ENCODE measurements at regions not wholly inside any gene's neighbourhood (a gene's known extent, or its start where the extent isn't known, plus 50 kb on each side); places are given as distances from the start of the nearest gene placed in this dataset.

- TF ChIP-seq CTCF (IDR thresholded peaks at IDR 0.05): no peak
- H3K9me3 ChIP-seq: no peaks in the 10 kb centered on the region
- intact Hi-C loops (cut with DNase I; ENCODE audit: low total_unique reads): no loop called here
Measured at GRCh38 chr13:78036841-78037240, 118.2 kb upstream of the EDNRB start.

GRCh38 chr13:78035500-78035899 lies 116.9 kb upstream of the EDNRB start:
- no peak for DNase-seq
- Histone ChIP-seq H3K27ac (no peak overlapping the region), H3K4me1 (no peaks in the 10 kb centered on the region), H3K4me3 (no peak overlapping the region), H3K36me3 (ENCODE audit: low read depth, missing control alignments) (no peaks in the 10 kb centered on the region), H3K27me3 (no peaks in the 10 kb centered on the region), H3K9me3 (no peaks in the 10 kb centered on the region)
- 80 to 83% methylated on average over 1 of the region's 1 CpG for WGBS, 2 donors
- no peak for TF ChIP-seq CTCF (IDR thresholded peaks at IDR 0.05)
- TF ChIP-seq POLR2A (IDR thresholded peaks at IDR 0.05): no peak
- intact Hi-C loops (cut with DNase I; ENCODE audit: low total_unique reads): no loop called here

More at GRCh38 chr13:78036841-78037240, 118.2 kb upstream of the EDNRB start:
- no peak overlapping the region for H3K4me3 ChIP-seq
- no peaks in the 10 kb centered on the region for H3K36me3 ChIP-seq (ENCODE audit: low read depth, missing control alignments)
- no peaks in the 10 kb centered on the region for H3K27me3 ChIP-seq
- no peak overlapping the region for H3K27ac ChIP-seq
- DNase-seq: no peak
- H3K4me1 ChIP-seq: no peaks in the 10 kb centered on the region

- TF ChIP-seq POLR2A (IDR thresholded peaks at IDR 0.05) (no peak), CTCF (IDR thresholded peaks at IDR 0.05) (no peak)
- intact Hi-C loops (cut with DNase I; ENCODE audit: low total_unique reads): no loop called here
- Histone ChIP-seq H3K9me3 (no peaks in the 10 kb centered on the region), H3K4me1 (no peaks in the 10 kb centered on the region), H3K36me3 (ENCODE audit: low read depth, missing control alignments) (no peaks in the 10 kb centered on the region), H3K27ac (no peak overlapping the region), H3K4me3 (no peak overlapping the region), H3K27me3 (no peaks in the 10 kb centered on the region)
- 87 to 88% methylated on average over 3 of the region's 3 CpGs for WGBS, 2 donors
- DNase-seq: no peak
Measured at GRCh38 chr13:78033509-78033908, 114.9 kb upstream of the EDNRB start.

- no peak for DNase-seq
- TF ChIP-seq CTCF (IDR thresholded peaks at IDR 0.05) (no peak), POLR2A (IDR thresholded peaks at IDR 0.05) (no peak)
Measured at GRCh38 chr13:78032132-78032531, 113.5 kb upstream of the EDNRB start.

GRCh38 chr13:78030341-78030896 lies 111.8 kb upstream of the EDNRB start:
- 81 to 87% methylated on average over 2 of the region's 2 CpGs for WGBS, 2 donors
- TF ChIP-seq CTCF (IDR thresholded peaks at IDR 0.05): no peak
- no peak for TF ChIP-seq POLR2A (IDR thresholded peaks at IDR 0.05)
- intact Hi-C loops (cut with DNase I; ENCODE audit: low total_unique reads): no loop called here

More at GRCh38 chr13:78032132-78032531, 113.5 kb upstream of the EDNRB start:
- no peak overlapping the region for H3K4me3 ChIP-seq
- H3K36me3 ChIP-seq (ENCODE audit: low read depth, missing control alignments): no peaks in the 10 kb centered on the region
- intact Hi-C loops (cut with DNase I; ENCODE audit: low total_unique reads): no loop called here
- H3K27me3 ChIP-seq: no peaks in the 10 kb centered on the region
- no peak overlapping the region for H3K27ac ChIP-seq
- no peaks in the 10 kb centered on the region for H3K9me3 ChIP-seq
- no peaks in the 10 kb centered on the region for H3K4me1 ChIP-seq

More at GRCh38 chr13:78030341-78030896, 111.8 kb upstream of the EDNRB start:
- Histone ChIP-seq H3K4me1 (no peaks in the 10 kb centered on the region), H3K9me3 (no peaks in the 10 kb centered on the region), H3K36me3 (ENCODE audit: low read depth, missing control alignments) (no peaks in the 10 kb centered on the region), H3K27me3 (no peaks in the 10 kb centered on the region), H3K4me3 (no peak overlapping the region), H3K27ac (no peak overlapping the region)
- DNase-seq: no peak
